Kidney epithelial cell (primary cell): ENCODE measurements at regions not wholly inside any gene's neighbourhood (a gene's known extent, or its start where the extent isn't known, plus 50 kb on each side); places are given as distances from the start of the nearest gene placed in this dataset.
A peak's percentile ranks its signal among the peaks of the same experiment; 100 is the strongest.
"Not testable (repeated sequence)": the region's sequence is repeated elsewhere in the genome, so short reads cannot be mapped to it uniquely, and the experiment has no call there.

Experiments
- DNase-seq: peaks from one replicate; pipeline ENCODE4 v3.0.0-alpha.2; 2010; ENCODE audit warnings: low read depth
- H3K27me3 ChIP-seq: 2 replicates; pipeline ENCODE4 v1.6.0; 2011; ENCODE audit warnings: low read length; ENCODE audit not compliant: control insufficient read depth, insufficient read depth
- H3K36me3 ChIP-seq: 2 replicates; pipeline ENCODE4 v1.5.1; 2011; ENCODE audit warnings: low read length; ENCODE audit not compliant: control insufficient read depth, insufficient read depth
- H3K4me3 ChIP-seq: 2 replicates; pipeline ENCODE4 v1.5.1; 2011; ENCODE audit warnings: low read depth, mild to moderate bottlenecking, control low read depth, low read length
- TF ChIP-seq, protein P1 (sequence below): IDR thresholded peaks from 2 replicates; pipeline ENCODE4 v1.5.1; 2011; ENCODE audit warnings: mild to moderate bottlenecking, moderate library complexity, low read length, control low read depth, inconsistent platforms; ENCODE audit not compliant: insufficient read depth, poor library complexity, severe bottlenecking

- TF ChIP-seq, protein P1, sequence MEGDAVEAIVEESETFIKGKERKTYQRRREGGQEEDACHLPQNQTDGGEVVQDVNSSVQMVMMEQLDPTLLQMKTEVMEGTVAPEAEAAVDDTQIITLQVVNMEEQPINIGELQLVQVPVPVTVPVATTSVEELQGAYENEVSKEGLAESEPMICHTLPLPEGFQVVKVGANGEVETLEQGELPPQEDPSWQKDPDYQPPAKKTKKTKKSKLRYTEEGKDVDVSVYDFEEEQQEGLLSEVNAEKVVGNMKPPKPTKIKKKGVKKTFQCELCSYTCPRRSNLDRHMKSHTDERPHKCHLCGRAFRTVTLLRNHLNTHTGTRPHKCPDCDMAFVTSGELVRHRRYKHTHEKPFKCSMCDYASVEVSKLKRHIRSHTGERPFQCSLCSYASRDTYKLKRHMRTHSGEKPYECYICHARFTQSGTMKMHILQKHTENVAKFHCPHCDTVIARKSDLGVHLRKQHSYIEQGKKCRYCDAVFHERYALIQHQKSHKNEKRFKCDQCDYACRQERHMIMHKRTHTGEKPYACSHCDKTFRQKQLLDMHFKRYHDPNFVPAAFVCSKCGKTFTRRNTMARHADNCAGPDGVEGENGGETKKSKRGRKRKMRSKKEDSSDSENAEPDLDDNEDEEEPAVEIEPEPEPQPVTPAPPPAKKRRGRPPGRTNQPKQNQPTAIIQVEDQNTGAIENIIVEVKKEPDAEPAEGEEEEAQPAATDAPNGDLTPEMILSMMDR = no peak
- no peak overlapping the region for H3K4me3 ChIP-seq
- no peaks in the 10 kb centered on the region for H3K27me3 ChIP-seq
- H3K36me3 ChIP-seq = no peaks in the 10 kb centered on the region
- no peak for DNase-seq
Measured at GRCh38 chr9:83132768-83133167, 69.8 kb upstream of the RASEF start.

DNA sequence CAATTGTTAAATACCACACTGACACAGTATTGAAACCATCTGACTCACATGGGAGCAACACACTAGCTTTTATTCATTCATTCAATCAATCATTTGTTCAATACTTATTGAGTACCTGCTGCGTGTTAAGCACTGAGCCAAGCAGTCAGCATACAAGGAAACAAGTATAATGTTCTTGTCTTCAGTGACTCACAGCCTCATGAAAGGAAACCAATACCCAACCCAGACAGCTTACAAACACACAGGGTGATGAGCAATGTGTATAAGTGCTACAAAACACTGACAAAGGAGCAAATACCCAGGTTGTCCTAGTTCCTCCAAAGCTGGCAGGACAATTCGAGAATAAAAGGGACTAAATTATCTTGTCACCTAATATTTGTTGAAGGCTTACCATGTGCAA is 67.6 kb upstream of the RASEF start:
- no peaks in the 10 kb centered on the region for H3K36me3 ChIP-seq
- no peak overlapping the region for H3K4me3 ChIP-seq
- TF ChIP-seq, protein P1 = no peak
- DNase-seq = peak; percentile 76
- no peaks in the 10 kb centered on the region for H3K27me3 ChIP-seq

DNA sequence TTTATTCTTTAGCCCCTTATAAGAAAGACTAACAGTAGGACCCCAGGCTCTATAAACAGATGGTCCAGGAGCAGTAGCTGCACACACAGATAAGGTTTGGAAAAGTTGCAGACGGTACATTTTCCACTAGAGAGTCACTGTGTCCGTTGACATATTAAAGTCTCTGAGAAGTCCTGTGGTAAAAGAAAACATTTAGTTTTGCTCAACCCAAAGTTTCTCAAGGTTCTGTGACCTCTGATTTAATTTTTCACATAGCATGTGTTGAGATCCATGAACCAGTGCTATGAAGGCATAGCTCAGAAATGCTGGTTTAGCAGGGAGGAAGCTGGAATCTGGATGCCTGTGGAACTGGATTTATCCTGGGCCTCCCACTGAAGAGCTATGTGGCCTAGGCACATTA is 62.7 kb upstream of the RASEF start:
- DNase-seq = no peak
- H3K4me3 ChIP-seq = no peak overlapping the region
- TF ChIP-seq, protein P1 = no peak
- H3K27me3 ChIP-seq = no peaks in the 10 kb centered on the region
- H3K36me3 ChIP-seq = no peaks in the 10 kb centered on the region

DNA sequence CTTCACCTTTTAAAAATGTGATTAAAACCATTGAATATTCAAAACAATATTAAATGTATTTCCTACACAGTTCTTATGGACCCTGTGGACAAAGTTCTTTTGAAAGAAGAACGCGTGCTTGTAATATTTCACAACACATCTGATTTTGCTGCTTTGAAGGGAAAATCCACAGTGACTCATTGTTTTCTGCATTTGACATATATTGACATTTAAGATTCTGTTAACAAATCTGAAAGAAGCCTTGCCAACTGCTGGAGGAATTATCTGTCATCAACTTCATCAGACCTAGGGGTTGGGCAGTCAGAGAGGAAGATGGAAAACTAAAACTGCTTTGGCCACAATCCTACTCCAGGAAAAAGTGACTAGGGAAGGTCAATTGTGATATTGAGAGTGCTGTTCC is 56.9 kb upstream of the RASEF start:
- H3K27me3 ChIP-seq = no peaks in the 10 kb centered on the region
- DNase-seq = no peak
- H3K36me3 ChIP-seq = no peaks in the 10 kb centered on the region
- no peak overlapping the region for H3K4me3 ChIP-seq
- TF ChIP-seq, protein P1 = no peak

DNA sequence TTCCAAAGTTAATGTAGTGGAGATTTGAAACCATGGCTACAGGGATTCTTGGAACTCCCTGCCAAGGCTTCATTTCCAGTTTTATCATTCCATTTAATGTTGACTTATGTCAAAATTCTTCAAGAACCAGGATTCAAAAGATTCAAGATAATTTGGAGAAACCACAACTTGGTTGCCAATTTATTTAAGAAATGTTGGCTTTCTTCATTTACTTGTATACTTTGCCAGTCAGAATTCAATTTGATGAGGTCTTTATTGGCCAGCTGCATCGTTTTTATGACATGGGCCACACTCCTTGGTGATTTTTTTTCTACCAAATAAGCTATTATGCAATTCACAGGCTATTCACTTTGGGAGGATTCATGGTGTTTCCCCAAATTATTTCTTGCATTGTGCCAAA is 53.1 kb upstream of the RASEF start:
- no peak for DNase-seq
- H3K27me3 ChIP-seq = no peaks in the 10 kb centered on the region
- TF ChIP-seq, protein P1 = no peak
- H3K36me3 ChIP-seq = no peaks in the 10 kb centered on the region
- H3K4me3 ChIP-seq = no peak overlapping the region

DNA sequence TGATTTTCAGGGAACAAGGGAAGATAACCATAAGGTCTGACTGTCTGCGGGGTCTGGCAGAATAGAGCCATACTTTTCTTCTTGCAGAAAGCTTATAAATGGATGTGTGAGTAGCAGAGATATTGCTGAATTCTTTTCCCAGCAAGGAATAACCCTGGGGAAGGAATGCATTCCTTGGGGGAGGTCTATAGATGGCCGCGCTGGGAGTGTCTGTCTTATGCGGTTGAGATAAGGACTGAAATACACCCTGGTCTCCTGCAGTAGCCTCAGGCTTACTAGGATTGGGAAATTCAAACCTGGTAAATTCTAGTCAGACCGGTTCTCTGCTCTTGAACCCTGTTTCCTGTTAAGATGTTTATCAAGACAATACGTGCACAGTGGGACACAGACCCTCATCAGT is 50.5 kb upstream of the RASEF start:
- not testable (repeated sequence) for H3K27me3 ChIP-seq, H3K36me3 ChIP-seq, H3K4me3 ChIP-seq, DNase-seq
